ENCODE measurements at regions not wholly inside any gene's neighbourhood (a gene's known extent, or its start where the extent isn't known, plus 50 kb on each side); places are given as distances from the start of the nearest gene placed in this dataset.

- TF ChIP-seq CTCF (IDR thresholded peaks at IDR 0.05) (no peak), ZFX (IDR thresholded peaks at IDR 0.05; ENCODE audit: borderline replicate concordance) (no peak)
These were observed 554.0 kb downstream of the BNC2 start for GRCh38 chr9:16316456-16316855.

Measured in 22Rv1 (cell line).